NCI-H1092 (cell line): ENCODE measurements at regions not wholly inside any gene's neighbourhood (a gene's known extent, or its start where the extent isn't known, plus 50 kb on each side); places are given as distances from the start of the nearest gene placed in this dataset.
"Not testable (repeated sequence)": the region's sequence is repeated elsewhere in the genome, so short reads cannot be mapped to it uniquely, and the experiment has no call there.

ENCODE experiments used
- DNase-seq: peaks from one replicate; lab custom pipeline; 2025; lab: John Stamatoyannopoulos, UW

- DNase-seq: no peak
Measured at GRCh38 chr4:20122198-20122988, 129.3 kb upstream of the SLIT2 start.

- DNase-seq: no peak
Measured at GRCh38 chr4:20119141-20119540, 132.6 kb upstream of the SLIT2 start.

- no peak for DNase-seq
Measured at GRCh38 chr4:20109391-20109790, 142.3 kb upstream of the SLIT2 start.

GRCh38 chr4:20106921-20107320, 144.8 kb upstream of the SLIT2 start:
- DNase-seq: no peak

- DNase-seq: no peak
Measured at GRCh38 chr4:20101831-20102230, 149.9 kb upstream of the SLIT2 start.

GRCh38 chr4:20096911-20097310, 154.8 kb upstream of the SLIT2 start:
- no peak for DNase-seq

GRCh38 chr4:20095805-20096541, 155.7 kb upstream of the SLIT2 start:
- DNase-seq: no peak

GRCh38 chr4:20091781-20092180, 159.9 kb upstream of the SLIT2 start:
- no peak for DNase-seq

- DNase-seq: no peak
Measured at GRCh38 chr4:20087522-20087911, 164.2 kb upstream of the SLIT2 start.

- no peak for DNase-seq
Measured at GRCh38 chr4:20086799-20087521, 164.7 kb upstream of the SLIT2 start.

- no peak for DNase-seq
Measured at GRCh38 chr4:20086067-20086798, 165.5 kb upstream of the SLIT2 start.

GRCh38 chr4:20085653-20086052, 166.1 kb upstream of the SLIT2 start:
- no peak for DNase-seq

- DNase-seq: no peak
Measured at GRCh38 chr4:20085156-20085555, 166.5 kb upstream of the SLIT2 start.

GRCh38 chr4:20084488-20084887, 167.2 kb upstream of the SLIT2 start:
- no peak for DNase-seq

- DNase-seq: no peak
Measured at GRCh38 chr4:20078644-20079043, 173.1 kb upstream of the SLIT2 start.

GRCh38 chr4:20075248-20075871, 176.3 kb upstream of the SLIT2 start:
- no peak for DNase-seq

GRCh38 chr4:20074450-20074849, 177.3 kb upstream of the SLIT2 start:
- no peak for DNase-seq

- DNase-seq: no peak
Measured at GRCh38 chr4:20065952-20066351, 185.8 kb upstream of the SLIT2 start.

- not testable (repeated sequence) for DNase-seq
Measured at GRCh38 chr4:20062857-20063256, 188.8 kb upstream of the SLIT2 start.

GRCh38 chr4:20062054-20062453, 189.7 kb upstream of the SLIT2 start:
- no peak for DNase-seq

- no peak for DNase-seq
Measured at GRCh38 chr4:20050768-20051167, 200.9 kb upstream of the SLIT2 start.

- no peak for DNase-seq
Measured at GRCh38 chr4:20049889-20050288, 201.8 kb upstream of the SLIT2 start.
